ENCODE measurements at regions not wholly inside any gene's neighbourhood (a gene's known extent, or its start where the extent isn't known, plus 50 kb on each side); places are given as distances from the start of the nearest gene placed in this dataset.

GRCh38 chr17:72576289-72576759 lies 455.5 kb downstream of the SOX9 start:
- Histone ChIP-seq H2AFZ (ENCODE audit: low read depth, low read length) (no peak overlapping the region), H3K27me3 (ENCODE audit: control insufficient read depth in 2 of 2, insufficient read depth in 2 of 2, low read length in 2 of 2) (no peaks in the 10 kb centered on the region), H3K9me1 (replicated peaks; ENCODE audit: control insufficient read depth, extremely low read depth, insufficient read depth, low read length) (no peaks in the 10 kb centered on the region), H3K36me3 (ENCODE audit: control insufficient read depth in 2 of 2, extremely low read depth in 1 of 2, insufficient read depth in 2 of 2, low read length in 2 of 2) (no peaks in the 10 kb centered on the region), H3K4me2 (ENCODE audit: insufficient read depth, low read length) (no peak overlapping the region), H3K79me2 (ENCODE audit: control insufficient read depth, insufficient read depth, low read length) (no peaks in the 10 kb centered on the region), H3K27ac (ENCODE audit: insufficient read depth, low read depth, low read length) (no peak overlapping the region), H3K4me1 (ENCODE audit: control insufficient read depth, extremely low read depth, insufficient read depth, low read length) (no peaks in the 10 kb centered on the region), H4K20me1 (replicated peaks; ENCODE audit: control insufficient read depth, extremely low read depth, insufficient read depth, low read length) (no peaks in the 10 kb centered on the region), H3K9me3 (replicated peaks; ENCODE audit: control insufficient read depth, insufficient read depth, low read length) (no peaks in the 10 kb centered on the region), H3K4me3 (replicated peaks in 1 of 3; ENCODE audit: insufficient read depth in 1 of 3, low read depth in 1 of 3, low read length in 3 of 3) (no peak overlapping the region), H3K9ac (replicated peaks; ENCODE audit: extremely low read depth, insufficient read depth, low read length) (no peak overlapping the region)
- no peak for TF ChIP-seq EZH2 (IDR thresholded peaks at IDR 0.05; ENCODE audit: borderline replicate concordance, low read depth, low read length, severe bottlenecking)
- no peak for TF ChIP-seq JUN (IDR thresholded peaks at IDR 0.05; ENCODE audit: borderline replicate concordance, insufficient read depth, insufficient read length, low read depth)
- no peak for TF ChIP-seq MAX (IDR thresholded peaks at IDR 0.05; ENCODE audit: insufficient read depth, insufficient read length)
- TF ChIP-seq POLR2A (IDR thresholded peaks at IDR 0.05; ENCODE audit: low read depth, low read length): no peak
- TF ChIP-seq POLR2AphosphoS5 (IDR thresholded peaks at IDR 0.05; ENCODE audit: insufficient read depth, low read depth, low read length): no peak
- TF ChIP-seq CTCF (IDR thresholded peaks at IDR 0.05; ENCODE audit: extremely low read depth in 1 of 2, insufficient read depth in 1 of 2, low read depth in 1 of 2, low read length in 2 of 2): no peak
- no peak for TF ChIP-seq MYC (IDR thresholded peaks at IDR 0.05; ENCODE audit: low read depth, low read length)
- TF ChIP-seq GATA2 (IDR thresholded peaks at IDR 0.05; ENCODE audit: insufficient read depth, insufficient read length, low read depth, low read length): no peak
- TF ChIP-seq FOS (IDR thresholded peaks at IDR 0.05; ENCODE audit: borderline replicate concordance, insufficient read depth, low read length): no peak
- intact Hi-C loops (cut with micrococcal nuclease): no loop called here
- FAIRE-seq (no peak), DNase-seq (ENCODE audit: low read depth, low spot score) (no peak)
- ChIA-PET POLR2A (no interaction called here), CTCF (no interaction called here)
- BruUV-seq (replicated peaks): no TSS peak
- dilution Hi-C loops (cut with MboI; ENCODE audit: extremely low pct_ligation_motif_present, low sequenced_read_pairs): no loop called here
